ENCODE measurements at regions not wholly inside any gene's neighbourhood (a gene's known extent, or its start where the extent isn't known, plus 50 kb on each side); places are given as distances from the start of the nearest gene placed in this dataset.

DNA sequence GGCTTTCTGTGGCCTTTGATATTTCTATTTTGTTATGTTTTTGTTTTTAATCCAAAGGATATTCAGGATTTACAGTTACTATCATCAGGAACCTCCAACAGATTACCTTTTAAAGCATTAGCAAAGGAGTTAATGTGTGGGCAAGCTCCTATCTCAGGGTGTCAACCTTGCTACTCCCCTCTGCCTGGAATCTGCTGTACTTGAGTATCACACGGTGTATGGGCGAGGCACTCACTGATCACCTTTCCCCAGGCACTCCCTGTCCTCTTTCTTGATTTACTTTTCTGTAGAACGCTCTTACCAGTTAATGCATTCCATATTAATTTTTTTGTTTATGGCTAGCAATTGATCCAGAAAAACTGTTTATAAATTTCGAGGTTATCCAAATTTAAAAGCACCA lies 117.0 kb upstream of the GAS1 start:
- intact Hi-C loops (cut with micrococcal nuclease) = no loop called here
- Mint-ChIP-seq H3K27me3 (no peaks in the 10 kb centered on the region), H3K9me3 (no peaks in the 10 kb centered on the region), H3K4me3 (no peak overlapping the region), H3K27ac (no peak overlapping the region), H3K36me3 (ENCODE audit: low read depth) (no peaks in the 10 kb centered on the region), H3K4me1 (no peaks in the 10 kb centered on the region)
- no peak for DNase-seq

GRCh38 chr9:87065981-87066380 lies 118.7 kb upstream of the GAS1 start:
- H3K9me3 Mint-ChIP-seq = no peaks in the 10 kb centered on the region
- no peak overlapping the region for H3K27ac Mint-ChIP-seq
- no peaks in the 10 kb centered on the region for H3K36me3 Mint-ChIP-seq (ENCODE audit: low read depth)
- DNase-seq = no peak
- no peak overlapping the region for H3K4me3 Mint-ChIP-seq
- H3K27me3 Mint-ChIP-seq = no peaks in the 10 kb centered on the region
- intact Hi-C loops (cut with micrococcal nuclease) = no loop called here
- H3K4me1 Mint-ChIP-seq = no peaks in the 10 kb centered on the region

DNA sequence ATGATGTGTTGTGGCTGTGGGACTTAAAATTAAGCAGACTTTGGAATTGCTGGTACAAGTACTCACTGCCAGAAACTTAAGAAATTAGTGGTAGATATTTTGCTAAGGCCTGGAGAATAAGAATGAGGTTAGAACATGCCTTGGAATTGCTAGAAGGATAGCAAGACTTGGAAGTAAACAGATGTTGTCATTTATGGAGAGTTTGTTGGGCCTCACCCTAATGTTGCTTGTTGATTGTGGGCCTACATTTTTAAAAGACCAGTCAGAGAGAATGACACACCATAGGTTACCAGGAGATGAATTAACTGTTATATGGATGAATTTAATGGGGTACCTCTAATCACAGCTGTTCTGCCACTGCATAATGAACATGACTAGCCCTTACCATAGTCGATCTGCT lies 120.1 kb upstream of the GAS1 start:
- intact Hi-C loops (cut with micrococcal nuclease) = no loop called here
- H3K4me1 Mint-ChIP-seq = no peaks in the 10 kb centered on the region
- no peaks in the 10 kb centered on the region for H3K9me3 Mint-ChIP-seq
- no peaks in the 10 kb centered on the region for H3K27me3 Mint-ChIP-seq
- H3K36me3 Mint-ChIP-seq (ENCODE audit: low read depth) = no peaks in the 10 kb centered on the region
- no peak overlapping the region for H3K4me3 Mint-ChIP-seq
- H3K27ac Mint-ChIP-seq = no peak overlapping the region
- no peak for DNase-seq

- H3K9me3 Mint-ChIP-seq = no peaks in the 10 kb centered on the region
- H3K27me3 Mint-ChIP-seq = no peaks in the 10 kb centered on the region
- no peaks in the 10 kb centered on the region for H3K36me3 Mint-ChIP-seq (ENCODE audit: low read depth)
- intact Hi-C loops (cut with micrococcal nuclease) = no loop called here
- H3K4me3 Mint-ChIP-seq = no peak overlapping the region
- no peaks in the 10 kb centered on the region for H3K4me1 Mint-ChIP-seq
- no peak overlapping the region for H3K27ac Mint-ChIP-seq
- no peak for DNase-seq
These were observed 121.0 kb upstream of the GAS1 start for GRCh38 chr9:87068177-87068840.

DNA sequence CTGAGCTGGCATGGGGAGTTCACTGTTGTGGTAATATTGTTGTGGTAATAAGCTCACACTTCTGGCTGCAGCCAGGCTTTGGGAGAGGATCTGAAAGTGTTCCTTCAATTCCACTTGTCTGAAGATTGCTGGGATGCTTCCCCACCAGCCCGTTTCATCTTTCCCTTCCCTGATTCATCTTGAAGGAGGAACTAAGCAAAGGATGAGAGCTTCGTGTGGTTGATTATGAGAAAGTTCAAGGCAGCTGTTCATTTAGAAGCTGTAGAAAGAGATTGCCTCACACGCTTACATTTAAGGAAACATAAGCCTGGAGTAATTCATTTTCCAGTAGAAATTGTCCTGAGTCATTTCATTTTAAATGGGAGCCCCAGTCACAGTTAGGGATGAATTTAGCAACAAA lies 122.4 kb upstream of the GAS1 start:
- H3K27me3 Mint-ChIP-seq = no peaks in the 10 kb centered on the region
- H3K4me3 Mint-ChIP-seq = no peak overlapping the region
- no peaks in the 10 kb centered on the region for H3K36me3 Mint-ChIP-seq (ENCODE audit: low read depth)
- no peak overlapping the region for H3K27ac Mint-ChIP-seq
- intact Hi-C loops (cut with micrococcal nuclease) = no loop called here
- DNase-seq = no peak
- no peaks in the 10 kb centered on the region for H3K9me3 Mint-ChIP-seq
- H3K4me1 Mint-ChIP-seq = no peaks in the 10 kb centered on the region

DNA sequence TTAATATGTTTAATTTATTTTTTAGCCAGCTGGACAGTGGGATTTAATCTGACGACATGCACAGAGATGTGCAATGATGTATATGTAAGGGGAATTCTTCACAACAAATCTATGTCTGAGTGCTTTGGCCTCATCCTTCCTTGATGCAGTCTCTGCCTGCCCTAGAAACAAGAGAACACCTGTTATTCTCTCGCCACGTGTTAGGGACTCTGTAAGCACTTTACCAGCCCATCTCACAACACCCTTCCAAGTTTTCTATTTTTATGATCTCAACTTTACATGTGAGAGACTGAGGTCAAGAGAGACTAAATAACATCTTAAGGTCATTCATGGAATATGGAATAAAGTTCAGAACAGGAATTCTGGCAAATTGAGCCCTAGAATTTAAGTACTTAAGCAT lies 123.0 kb upstream of the GAS1 start:
- Mint-ChIP-seq H3K36me3 (ENCODE audit: low read depth) (no peaks in the 10 kb centered on the region), H3K27ac (no peak overlapping the region), H3K9me3 (no peaks in the 10 kb centered on the region), H3K4me1 (no peaks in the 10 kb centered on the region), H3K27me3 (no peaks in the 10 kb centered on the region), H3K4me3 (no peak overlapping the region)
- intact Hi-C loops (cut with micrococcal nuclease) = no loop called here
- no peak for DNase-seq

GRCh38 chr9:87071473-87071872 lies 124.2 kb upstream of the GAS1 start:
- intact Hi-C loops (cut with micrococcal nuclease) = no loop called here
- Mint-ChIP-seq H3K27me3 (no peaks in the 10 kb centered on the region), H3K9me3 (no peaks in the 10 kb centered on the region), H3K36me3 (ENCODE audit: low read depth) (no peaks in the 10 kb centered on the region), H3K27ac (no peak overlapping the region), H3K4me1 (no peaks in the 10 kb centered on the region), H3K4me3 (no peak overlapping the region)
- DNase-seq = no peak

DNA sequence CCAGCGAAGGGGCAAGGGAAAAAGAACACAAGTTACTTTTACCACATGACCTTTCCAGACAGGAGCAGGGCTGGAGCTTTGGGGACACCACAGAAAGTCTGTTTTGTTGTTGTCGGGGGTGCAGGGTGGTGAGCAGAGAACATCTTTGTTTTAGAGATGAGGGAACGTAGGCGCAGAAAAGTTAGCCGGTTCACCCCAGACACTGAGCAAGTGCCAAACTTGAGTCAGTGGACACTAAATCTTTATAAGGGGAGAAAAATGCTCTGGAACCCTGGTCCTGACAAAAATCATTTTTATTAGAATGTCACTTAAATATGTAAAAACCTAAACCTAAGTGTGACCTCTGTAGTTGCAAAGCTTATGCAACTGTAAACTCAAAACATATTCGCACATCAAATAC lies 126.4 kb upstream of the GAS1 start:
- H3K4me1 Mint-ChIP-seq = no peaks in the 10 kb centered on the region
- no peak overlapping the region for H3K4me3 Mint-ChIP-seq
- H3K9me3 Mint-ChIP-seq = no peaks in the 10 kb centered on the region
- no peak overlapping the region for H3K27ac Mint-ChIP-seq
- H3K36me3 Mint-ChIP-seq (ENCODE audit: low read depth) = no peaks in the 10 kb centered on the region
- DNase-seq = no peak
- H3K27me3 Mint-ChIP-seq = no peaks in the 10 kb centered on the region
- intact Hi-C loops (cut with micrococcal nuclease) = no loop called here

DNA sequence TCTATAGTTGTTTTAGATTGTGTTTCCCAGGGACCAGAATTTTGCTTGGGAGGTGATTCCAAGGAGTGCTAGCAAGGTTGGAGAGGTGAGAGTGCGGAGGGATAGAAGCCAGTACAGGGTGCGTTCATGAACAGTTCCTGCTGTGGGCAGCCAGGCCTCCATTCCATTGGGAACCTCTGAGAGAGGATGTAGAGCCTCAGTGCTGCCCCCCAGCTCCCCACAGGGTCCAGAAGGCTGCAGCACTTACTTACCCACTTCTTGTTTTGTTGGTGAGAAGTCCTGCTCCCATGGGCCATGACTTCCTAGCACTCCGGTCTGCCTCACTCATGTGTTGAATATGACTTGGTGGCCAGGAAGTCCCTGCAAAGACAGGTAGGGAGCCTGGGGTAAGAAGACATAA lies 128.2 kb upstream of the GAS1 start:
- Mint-ChIP-seq H3K36me3 (ENCODE audit: low read depth) (no peaks in the 10 kb centered on the region), H3K9me3 (peaks cover 4% of the 10 kb centered on the region), H3K27me3 (no peaks in the 10 kb centered on the region), H3K27ac (no peak overlapping the region), H3K4me1 (no peaks in the 10 kb centered on the region), H3K4me3 (no peak overlapping the region)
- intact Hi-C loops (cut with micrococcal nuclease) = no loop called here
- DNase-seq = no peak

DNA sequence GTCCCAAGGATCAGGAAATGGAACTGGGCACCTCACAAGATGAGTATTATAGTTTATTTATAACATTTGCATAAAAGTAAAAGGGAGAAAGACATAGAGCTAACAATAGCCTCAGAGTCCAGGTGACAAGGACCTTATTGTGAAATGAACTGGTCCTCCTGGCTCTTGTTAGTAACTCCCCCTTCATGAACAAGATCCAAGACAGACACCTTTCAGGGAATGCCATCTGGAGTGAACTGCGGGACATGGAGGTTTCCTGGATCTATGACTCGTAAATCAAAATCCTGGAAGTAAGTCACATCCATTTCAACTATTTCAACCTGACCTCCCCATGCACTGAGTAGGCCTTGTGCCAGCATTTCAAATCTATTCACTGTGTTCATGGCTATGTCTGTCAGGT lies 129.5 kb upstream of the GAS1 start:
- no peak for DNase-seq
- Mint-ChIP-seq H3K27ac (no peak overlapping the region), H3K9me3 (peaks cover 4% of the 10 kb centered on the region), H3K36me3 (ENCODE audit: low read depth) (no peaks in the 10 kb centered on the region), H3K27me3 (no peaks in the 10 kb centered on the region), H3K4me1 (no peaks in the 10 kb centered on the region), H3K4me3 (no peak overlapping the region)
- intact Hi-C loops (cut with micrococcal nuclease) = no loop called here

DNA sequence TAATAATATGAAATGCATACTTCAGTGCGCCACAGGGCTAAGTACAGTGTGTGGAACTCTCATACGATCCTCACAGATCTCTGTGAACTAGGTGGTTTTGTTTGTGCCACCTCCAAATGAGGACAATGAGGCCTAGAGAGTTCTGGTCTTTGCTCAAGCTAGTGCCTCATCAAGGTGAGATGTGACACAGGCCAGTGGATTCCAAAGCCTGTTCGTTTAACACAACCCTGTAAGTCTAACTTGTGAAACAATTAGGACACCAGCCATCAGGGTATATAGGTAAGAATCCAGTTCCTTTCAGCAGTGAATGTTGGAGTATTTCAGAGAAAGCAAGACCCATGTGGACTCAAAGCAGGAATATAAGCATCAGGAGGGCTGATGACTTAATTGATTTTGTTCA lies 130.7 kb upstream of the GAS1 start:
- H3K36me3 Mint-ChIP-seq (ENCODE audit: low read depth) = no peaks in the 10 kb centered on the region
- intact Hi-C loops (cut with micrococcal nuclease) = no loop called here
- H3K9me3 Mint-ChIP-seq = peaks cover 4% of the 10 kb centered on the region
- H3K27me3 Mint-ChIP-seq = no peaks in the 10 kb centered on the region
- H3K4me3 Mint-ChIP-seq = no peak overlapping the region
- no peak for DNase-seq
- H3K4me1 Mint-ChIP-seq = no peaks in the 10 kb centered on the region
- H3K27ac Mint-ChIP-seq = no peak overlapping the region

- no peak for DNase-seq
- Mint-ChIP-seq H3K4me1 (no peaks in the 10 kb centered on the region), H3K27ac (no peak overlapping the region), H3K4me3 (no peak overlapping the region), H3K36me3 (ENCODE audit: low read depth) (no peaks in the 10 kb centered on the region), H3K27me3 (no peaks in the 10 kb centered on the region), H3K9me3 (peaks cover 4% of the 10 kb centered on the region)
- intact Hi-C loops (cut with micrococcal nuclease) = no loop called here
These were observed 133.4 kb upstream of the GAS1 start for GRCh38 chr9:87080512-87081264.

GRCh38 chr9:87081503-87081902 lies 134.2 kb upstream of the GAS1 start:
- intact Hi-C loops (cut with micrococcal nuclease) = no loop called here
- no peaks in the 10 kb centered on the region for H3K27me3 Mint-ChIP-seq
- H3K9me3 Mint-ChIP-seq = peaks cover 4% of the 10 kb centered on the region
- no peak overlapping the region for H3K4me3 Mint-ChIP-seq
- H3K36me3 Mint-ChIP-seq (ENCODE audit: low read depth) = no peaks in the 10 kb centered on the region
- no peak for DNase-seq
- no peak overlapping the region for H3K27ac Mint-ChIP-seq
- no peaks in the 10 kb centered on the region for H3K4me1 Mint-ChIP-seq

DNA sequence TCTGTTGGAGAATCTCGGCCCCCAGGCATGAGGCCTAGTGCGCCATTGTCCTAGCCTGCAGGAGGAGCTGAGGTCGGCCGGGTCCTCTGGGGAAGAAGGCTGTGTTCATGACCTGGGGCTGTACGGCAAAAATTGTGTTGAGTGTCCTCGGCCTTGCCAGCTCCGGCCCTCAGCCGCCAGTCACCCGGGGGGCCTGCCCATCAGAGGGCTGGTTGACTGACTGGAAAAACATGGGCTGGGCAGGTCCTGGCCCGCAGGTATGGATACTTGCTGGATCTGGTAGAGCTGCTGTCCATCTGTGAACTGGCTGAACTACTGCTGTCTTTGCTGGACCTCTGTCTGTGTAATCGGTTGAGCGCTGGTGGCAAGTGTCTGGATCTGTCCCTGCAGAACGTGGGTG lies 136.7 kb upstream of the GAS1 start:
- Mint-ChIP-seq H3K27ac (no peak overlapping the region), H3K9me3 (peaks cover 7% of the 10 kb centered on the region), H3K4me1 (no peaks in the 10 kb centered on the region), H3K36me3 (ENCODE audit: low read depth) (no peaks in the 10 kb centered on the region), H3K4me3 (no peak overlapping the region), H3K27me3 (no peaks in the 10 kb centered on the region)
- intact Hi-C loops (cut with micrococcal nuclease) = no loop called here
- DNase-seq = no peak

GRCh38 chr9:87084407-87084806 lies 137.1 kb upstream of the GAS1 start:
- no peaks in the 10 kb centered on the region for H3K4me1 Mint-ChIP-seq
- no peak overlapping the region for H3K4me3 Mint-ChIP-seq
- no peaks in the 10 kb centered on the region for H3K36me3 Mint-ChIP-seq (ENCODE audit: low read depth)
- H3K27ac Mint-ChIP-seq = no peak overlapping the region
- peaks cover 5% of the 10 kb centered on the region for H3K9me3 Mint-ChIP-seq
- no peak for DNase-seq
- no peaks in the 10 kb centered on the region for H3K27me3 Mint-ChIP-seq
- intact Hi-C loops (cut with micrococcal nuclease) = no loop called here

Data from activated CD4-positive, alpha-beta T cell treated with anti-CD3 and anti-CD28 coated beads, Interleukin-2, amount 10 ng/mL, durations not matched to agents 24 days and 14 days (primary cell).